ENCODE measurements at regions not wholly inside any gene's neighbourhood (a gene's known extent, or its start where the extent isn't known, plus 50 kb on each side); places are given as distances from the start of the nearest gene placed in this dataset.
A peak's percentile ranks its signal among the peaks of the same experiment; 100 is the strongest.

- no peak for DNase-seq
These were observed 230.6 kb upstream of the CTNNB1 start for GRCh38 chr3:40968666-40969065.

DNA sequence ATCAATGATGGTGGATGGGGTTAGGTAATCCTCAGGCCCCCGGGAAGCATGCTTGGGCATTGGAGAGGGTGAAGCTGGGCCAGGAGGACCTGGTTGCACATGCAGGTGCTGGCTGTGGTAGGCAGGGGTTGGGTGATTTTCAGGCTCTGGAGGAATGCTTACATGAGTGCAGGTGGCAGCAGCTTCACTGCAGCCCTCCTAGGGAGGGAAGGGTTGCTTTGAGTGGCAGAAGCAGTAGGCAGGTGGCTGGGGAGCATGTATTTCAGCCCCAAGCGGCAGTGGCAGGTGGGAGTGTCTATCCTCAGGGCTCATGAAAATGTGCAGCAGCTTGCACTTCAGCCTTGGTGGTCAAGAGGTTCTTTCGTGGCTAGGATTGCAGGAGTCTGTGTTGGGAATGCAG, 230.0 kb upstream of the CTNNB1 start:
- no peak for DNase-seq

DNA sequence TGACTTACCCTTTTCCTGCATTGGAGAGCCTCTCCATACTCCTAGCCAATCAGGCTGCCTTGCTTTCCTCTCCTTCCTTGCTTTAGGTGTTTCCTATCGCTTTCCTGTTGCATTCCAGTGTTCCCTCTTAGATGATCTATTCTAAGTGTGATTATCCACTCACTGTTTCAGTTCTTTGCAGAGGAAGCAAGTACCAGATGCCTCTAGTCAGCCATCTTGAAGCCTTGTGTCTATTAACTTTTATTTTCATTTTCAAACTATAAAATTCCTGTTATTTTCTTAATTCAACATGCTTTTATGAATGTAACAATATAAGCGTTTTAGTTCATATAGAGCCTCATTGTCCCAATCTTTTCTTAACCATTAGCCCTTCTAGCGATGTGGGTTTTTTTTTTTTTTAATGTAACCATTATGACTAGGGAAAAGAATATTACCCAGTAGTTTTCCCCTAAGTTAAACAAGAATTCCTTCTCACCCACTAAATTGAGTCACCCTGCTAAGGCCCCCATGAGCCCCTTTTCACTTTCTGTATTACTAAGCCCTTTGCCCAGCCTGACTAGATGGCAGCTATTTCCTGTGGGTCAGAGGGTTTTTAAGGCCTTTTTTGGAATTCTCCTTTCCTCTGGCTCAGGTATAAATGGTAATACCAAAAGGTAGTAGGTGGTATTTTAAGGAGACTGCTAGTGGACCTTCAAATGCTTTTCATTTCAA, 229.4 kb upstream of the CTNNB1 start:
- DNase-seq = no peak

GRCh38 chr3:40971191-40972168, 227.8 kb upstream of the CTNNB1 start:
- DNase-seq = peak; percentile 94

GRCh38 chr3:40972350-40972749, 227.0 kb upstream of the CTNNB1 start:
- DNase-seq = no peak

- DNase-seq = no peak
These were observed 226.2 kb upstream of the CTNNB1 start for GRCh38 chr3:40973141-40973540.

- peak; percentile 83 for DNase-seq
These were observed 223.6 kb upstream of the CTNNB1 start for GRCh38 chr3:40975711-40976121.

DNA sequence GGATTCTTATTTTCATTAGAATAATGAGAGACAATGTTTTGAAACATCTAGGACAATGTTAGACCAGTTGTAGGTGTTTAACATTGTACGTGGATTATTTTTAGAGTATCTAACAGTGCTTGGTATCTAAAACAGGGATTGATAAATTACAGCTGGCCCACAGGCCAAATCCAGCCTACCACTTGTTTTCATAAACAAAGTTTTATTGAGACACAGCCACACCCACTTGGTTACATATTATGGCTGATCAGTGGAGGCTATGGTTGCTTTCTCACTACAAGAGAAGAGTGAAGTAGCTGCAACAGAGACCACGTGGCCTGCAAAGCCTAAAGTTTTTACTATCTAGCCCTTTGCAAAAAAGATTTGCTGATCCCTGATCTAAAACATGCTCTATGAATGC, 223.1 kb upstream of the CTNNB1 start:
- no peak for DNase-seq

- no peak for DNase-seq
These were observed 220.9 kb upstream of the CTNNB1 start for GRCh38 chr3:40978442-40978841.

DNA sequence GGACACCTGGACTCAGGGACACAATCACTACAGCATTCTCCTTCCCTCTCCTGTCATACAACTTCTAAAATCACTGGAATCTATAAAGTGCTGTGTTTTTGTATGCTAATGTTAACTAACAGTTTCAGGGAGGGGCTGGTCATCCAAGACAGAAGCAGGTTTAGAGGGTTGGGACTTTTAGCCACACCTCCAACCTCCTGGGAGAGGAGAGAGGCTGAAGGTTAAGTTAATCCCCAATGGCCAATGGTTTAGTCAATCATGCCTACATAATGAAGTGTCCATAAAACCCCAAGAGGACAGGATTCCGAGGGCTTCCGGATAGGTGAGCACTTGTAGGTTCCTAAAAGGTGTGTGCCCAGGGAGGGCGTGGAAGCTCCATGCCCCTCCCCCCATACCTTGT, 219.3 kb upstream of the CTNNB1 start:
- no peak for DNase-seq

DNA sequence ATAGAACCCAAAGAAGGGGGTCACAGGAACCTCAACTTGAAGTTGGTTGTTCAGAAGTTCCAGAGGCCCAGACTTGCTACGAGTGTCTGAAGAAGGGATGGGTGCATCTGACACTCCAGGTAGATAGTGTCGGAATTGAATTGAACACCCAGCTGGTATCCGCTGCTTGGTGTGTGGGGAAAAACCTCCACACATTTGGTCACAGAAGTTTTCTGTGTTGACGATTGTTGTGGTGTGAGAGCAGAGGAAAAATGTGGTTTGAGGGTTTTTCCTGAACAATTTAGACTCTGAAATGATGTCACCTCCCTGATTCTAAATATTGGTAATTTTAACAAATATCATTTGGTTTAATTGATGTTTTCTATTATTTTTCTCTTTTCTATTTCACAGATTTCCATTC, 218.8 kb upstream of the CTNNB1 start:
- DNase-seq = no peak

DNA sequence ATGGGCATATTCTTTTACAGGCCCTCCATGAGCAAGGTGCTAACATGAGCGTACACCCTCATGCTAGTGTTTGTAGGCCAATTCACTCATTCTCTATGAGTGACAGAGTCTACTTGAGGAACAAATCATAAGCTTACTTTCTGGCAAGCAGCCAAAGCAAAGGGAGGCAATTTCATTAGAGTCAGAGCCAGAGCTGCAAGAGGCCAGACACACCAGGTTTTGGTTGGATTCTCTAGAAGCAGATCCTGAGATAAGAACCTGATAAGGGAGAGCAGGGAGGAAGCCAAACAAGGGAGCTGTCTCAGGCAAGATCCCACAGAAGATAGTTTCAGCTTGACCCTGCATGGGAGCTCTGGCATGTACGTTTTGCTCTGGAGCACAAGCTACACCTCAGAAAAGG, 214.1 kb upstream of the CTNNB1 start:
- DNase-seq = peak; percentile 82

GRCh38 chr3:40988468-40988867, 210.8 kb upstream of the CTNNB1 start:
- DNase-seq = no peak

DNA sequence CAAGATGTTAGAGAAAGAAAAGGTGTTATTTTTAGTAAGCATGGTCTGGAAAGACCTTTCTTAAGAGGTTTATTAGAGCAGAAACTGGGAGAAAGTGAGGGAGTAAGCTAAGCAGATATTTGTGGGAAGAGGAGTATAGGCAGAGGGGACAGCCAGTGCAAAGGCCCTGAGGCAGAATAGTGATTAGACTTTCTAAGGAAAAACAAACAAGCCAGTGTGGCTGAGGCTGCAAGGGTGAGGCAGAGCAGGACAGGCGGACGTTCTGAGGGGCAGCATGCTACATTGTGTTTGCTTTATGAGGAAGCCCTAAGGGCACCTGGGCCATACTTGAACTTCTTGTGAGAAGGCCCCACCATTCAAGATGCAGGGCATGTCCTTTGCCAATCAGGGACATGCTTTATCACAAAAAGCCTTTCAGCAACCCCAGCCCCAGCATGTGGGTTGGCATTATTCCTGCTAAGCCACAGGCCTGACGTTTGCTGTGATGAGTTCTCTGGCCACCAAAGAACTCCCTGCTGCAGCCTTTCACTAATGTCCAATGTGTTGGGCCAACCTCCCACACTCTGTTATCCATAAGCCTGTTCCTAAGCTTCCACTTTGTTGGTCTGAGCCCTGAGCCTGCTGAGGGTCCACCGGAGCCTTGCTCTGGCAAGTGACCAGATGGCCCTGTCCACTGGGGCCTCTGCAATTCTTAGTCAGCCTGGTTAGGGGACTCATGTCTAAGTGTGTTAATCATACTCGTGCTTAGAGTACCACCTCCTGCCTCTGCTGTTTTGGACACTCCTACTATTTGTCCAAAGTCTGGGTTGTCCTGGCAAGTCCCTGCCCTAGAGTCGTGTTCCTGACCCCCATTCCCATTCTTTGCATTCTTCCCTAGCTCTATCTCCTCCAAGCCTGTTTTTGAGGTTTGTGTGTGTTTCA, 209.9 kb upstream of the CTNNB1 start:
- no peak for DNase-seq

DNA sequence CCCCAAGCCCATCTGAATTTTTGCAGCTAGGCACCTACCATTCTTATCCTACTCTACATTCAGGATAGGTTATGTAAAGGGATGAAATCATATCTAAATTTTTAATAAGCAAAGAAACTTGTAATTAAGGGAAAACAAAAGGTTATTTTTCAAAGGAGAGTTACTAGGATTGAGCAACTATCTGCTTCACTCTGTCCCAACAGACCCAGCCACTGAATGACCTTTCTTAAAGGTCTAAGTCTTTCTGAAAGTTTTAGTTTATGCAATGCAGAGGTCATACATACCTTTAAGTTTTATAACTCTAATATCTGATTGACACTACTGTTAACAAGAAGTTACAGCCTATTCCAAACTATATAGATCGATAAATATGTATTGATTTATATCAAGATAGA, 209.2 kb upstream of the CTNNB1 start:
- no peak for DNase-seq

DNA sequence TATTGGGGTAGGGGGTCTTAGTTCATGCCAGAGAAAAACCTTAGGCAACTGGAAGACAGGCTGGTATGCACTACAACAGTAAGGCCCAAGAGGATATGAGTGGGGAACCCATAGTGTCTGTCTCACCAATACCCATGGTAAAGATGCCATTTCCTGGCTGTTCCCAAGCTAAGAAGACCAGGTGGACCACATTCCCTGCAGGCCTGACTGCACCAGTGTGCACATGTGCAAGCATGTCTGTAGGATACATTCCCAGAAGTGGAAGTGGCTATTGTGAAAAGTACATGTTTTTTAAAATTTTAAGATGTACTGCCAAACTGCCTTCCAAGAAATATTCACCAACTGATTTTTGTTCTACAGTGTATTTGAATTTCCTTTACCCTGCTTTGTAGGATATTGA, 207.3 kb upstream of the CTNNB1 start:
- no peak for DNase-seq

- DNase-seq = no peak
These were observed 204.7 kb upstream of the CTNNB1 start for GRCh38 chr3:40994611-40995010.

- no peak for DNase-seq
These were observed 204.0 kb upstream of the CTNNB1 start for GRCh38 chr3:40995271-40995670.

DNA sequence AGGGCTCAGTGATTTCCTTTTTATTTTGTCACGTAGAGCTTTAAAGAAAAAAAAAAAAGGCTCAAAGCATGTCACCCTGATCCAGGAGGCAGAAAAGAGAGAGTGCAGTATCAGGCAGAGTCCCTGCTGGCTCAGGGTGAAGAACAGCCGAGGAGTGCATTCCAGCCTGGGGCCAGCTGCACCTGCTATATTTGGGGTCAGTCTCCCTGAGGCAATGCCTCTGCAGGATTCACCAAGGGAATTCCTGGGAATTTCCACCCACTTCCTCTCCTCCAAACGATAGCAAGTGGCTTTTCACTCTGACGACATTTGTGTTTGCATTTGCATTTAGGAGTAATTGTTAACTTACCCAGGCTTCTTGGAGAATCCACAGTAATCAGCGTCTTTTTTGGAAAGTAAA, 202.9 kb upstream of the CTNNB1 start:
- peak; percentile 88 for DNase-seq

GRCh38 chr3:40996827-40997710, 202.2 kb upstream of the CTNNB1 start:
- peak; percentile 83 for DNase-seq

GRCh38 chr3:40997711-40998519, 201.4 kb upstream of the CTNNB1 start:
- peak; percentile 62 for DNase-seq

Measured in islet precursor cell (in vitro differentiated cells).